ENCODE measurements at regions not wholly inside any gene's neighbourhood (a gene's known extent, or its start where the extent isn't known, plus 50 kb on each side); places are given as distances from the start of the nearest gene placed in this dataset.

DNA sequence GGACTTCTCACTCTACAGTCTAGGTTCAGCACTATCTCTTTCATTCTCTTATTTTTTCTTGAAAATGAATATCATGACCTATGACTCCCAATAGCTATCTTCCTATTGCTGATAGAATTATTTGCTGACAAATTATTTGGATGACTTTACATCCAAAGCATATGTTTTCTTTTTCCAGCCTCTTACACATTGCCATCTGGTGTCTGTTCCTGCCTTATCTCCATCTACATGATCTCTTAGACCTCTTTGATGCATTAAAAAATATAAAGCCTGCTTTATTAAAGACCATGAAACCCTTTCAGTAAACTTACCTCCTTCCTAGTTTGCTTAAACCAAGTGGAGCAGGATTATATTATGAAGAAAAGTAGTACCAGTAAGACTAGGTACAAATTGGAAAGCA is 700.9 kb upstream of the CXADR start:
- no peaks in the 10 kb centered on the region for H3K36me3 ChIP-seq (ENCODE audit: control insufficient read depth, insufficient read depth, low read length)
- no peaks in the 10 kb centered on the region for H3K27me3 ChIP-seq (ENCODE audit: control insufficient read depth, insufficient read depth, low read length, poor library complexity, severe bottlenecking)
- H3K4me3 ChIP-seq (ENCODE audit: insufficient read depth, low read depth, low read length) = no peak overlapping the region
- H3K4me1 ChIP-seq (ENCODE audit: control insufficient read depth, insufficient read depth, low read length) = no peaks in the 10 kb centered on the region
- H3K27ac ChIP-seq (ENCODE audit: insufficient read depth, low read depth, low read length, poor library complexity, severe bottlenecking) = no peak overlapping the region
- no peaks in the 10 kb centered on the region for H3K9me3 ChIP-seq (ENCODE audit: control insufficient read depth, low read length)

GRCh38 chr21:16815243-16815642 is 697.6 kb upstream of the CXADR start:
- Histone ChIP-seq H3K9me3 (ENCODE audit: control insufficient read depth, low read length) (no peaks in the 10 kb centered on the region), H3K4me1 (ENCODE audit: control insufficient read depth, insufficient read depth, low read length) (no peaks in the 10 kb centered on the region), H3K27ac (ENCODE audit: insufficient read depth, low read depth, low read length, poor library complexity, severe bottlenecking) (no peak overlapping the region), H3K36me3 (ENCODE audit: control insufficient read depth, insufficient read depth, low read length) (no peaks in the 10 kb centered on the region), H3K27me3 (ENCODE audit: control insufficient read depth, insufficient read depth, low read length, poor library complexity, severe bottlenecking) (no peaks in the 10 kb centered on the region), H3K4me3 (ENCODE audit: insufficient read depth, low read depth, low read length) (no peak overlapping the region)
- WGBS, 2 experiments = 79 to 83% methylated on average over 2 of the region's 2 CpGs

DNA sequence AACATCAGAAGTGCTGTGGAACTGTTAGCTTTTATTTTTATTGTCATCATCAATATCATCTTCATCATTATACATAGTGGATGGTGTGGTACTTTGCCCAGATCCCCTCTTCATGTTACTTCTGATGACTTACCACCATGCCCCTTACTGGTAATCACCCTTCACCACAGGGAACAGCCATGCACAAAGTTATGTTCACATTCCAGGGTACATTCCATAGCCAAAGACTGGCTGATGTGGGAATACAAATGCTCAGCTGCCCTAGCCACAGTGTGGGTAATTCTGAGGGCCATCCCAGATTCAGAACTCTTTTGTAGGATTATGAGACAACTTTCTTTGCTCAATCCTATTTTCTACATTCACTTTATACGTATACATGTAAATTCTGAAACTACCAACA is 691.3 kb upstream of the CXADR start:
- H3K36me3 ChIP-seq (ENCODE audit: control insufficient read depth, insufficient read depth, low read length) = no peaks in the 10 kb centered on the region
- H3K4me1 ChIP-seq (ENCODE audit: control insufficient read depth, insufficient read depth, low read length) = no peaks in the 10 kb centered on the region
- H3K27ac ChIP-seq (ENCODE audit: insufficient read depth, low read depth, low read length, poor library complexity, severe bottlenecking) = no peak overlapping the region
- H3K4me3 ChIP-seq (ENCODE audit: insufficient read depth, low read depth, low read length) = no peak overlapping the region
- no peaks in the 10 kb centered on the region for H3K27me3 ChIP-seq (ENCODE audit: control insufficient read depth, insufficient read depth, low read length, poor library complexity, severe bottlenecking)
- H3K9me3 ChIP-seq (ENCODE audit: control insufficient read depth, low read length) = no peaks in the 10 kb centered on the region
- WGBS, 2 experiments = 90 to 95% methylated on average over 1 of the region's 1 CpG

GRCh38 chr21:16829532-16829931 is 683.3 kb upstream of the CXADR start:
- Histone ChIP-seq H3K27me3 (ENCODE audit: control insufficient read depth, insufficient read depth, low read length, poor library complexity, severe bottlenecking) (no peaks in the 10 kb centered on the region), H3K36me3 (ENCODE audit: control insufficient read depth, insufficient read depth, low read length) (no peaks in the 10 kb centered on the region), H3K27ac (ENCODE audit: insufficient read depth, low read depth, low read length, poor library complexity, severe bottlenecking) (no peak overlapping the region), H3K9me3 (ENCODE audit: control insufficient read depth, low read length) (no peaks in the 10 kb centered on the region), H3K4me1 (ENCODE audit: control insufficient read depth, insufficient read depth, low read length) (no peaks in the 10 kb centered on the region), H3K4me3 (ENCODE audit: insufficient read depth, low read depth, low read length) (no peak overlapping the region)
- WGBS, 2 experiments = 44 to 64% methylated on average over 3 of the region's 3 CpGs

- no peaks in the 10 kb centered on the region for H3K9me3 ChIP-seq (ENCODE audit: control insufficient read depth, low read length)
- H3K4me1 ChIP-seq (ENCODE audit: control insufficient read depth, insufficient read depth, low read length) = peaks cover 3% of the 10 kb centered on the region
- H3K36me3 ChIP-seq (ENCODE audit: control insufficient read depth, insufficient read depth, low read length) = no peaks in the 10 kb centered on the region
- H3K4me3 ChIP-seq (ENCODE audit: insufficient read depth, low read depth, low read length) = no peak overlapping the region
- no peak overlapping the region for H3K27ac ChIP-seq (ENCODE audit: insufficient read depth, low read depth, low read length, poor library complexity, severe bottlenecking)
- no peaks in the 10 kb centered on the region for H3K27me3 ChIP-seq (ENCODE audit: control insufficient read depth, insufficient read depth, low read length, poor library complexity, severe bottlenecking)
These were observed 680.1 kb upstream of the CXADR start for GRCh38 chr21:16832791-16833190.

- 95 to 96% methylated on average over 1 of the region's 1 CpG for WGBS, 2 experiments
These were observed 678.1 kb upstream of the CXADR start for GRCh38 chr21:16834791-16835190.

GRCh38 chr21:16837321-16837720 is 675.5 kb upstream of the CXADR start:
- H3K27ac ChIP-seq (ENCODE audit: insufficient read depth, low read depth, low read length, poor library complexity, severe bottlenecking) = no peak overlapping the region
- H3K4me1 ChIP-seq (ENCODE audit: control insufficient read depth, insufficient read depth, low read length) = peaks cover 3% of the 10 kb centered on the region
- H3K4me3 ChIP-seq (ENCODE audit: insufficient read depth, low read depth, low read length) = no peak overlapping the region
- H3K9me3 ChIP-seq (ENCODE audit: control insufficient read depth, low read length) = no peaks in the 10 kb centered on the region
- no peaks in the 10 kb centered on the region for H3K27me3 ChIP-seq (ENCODE audit: control insufficient read depth, insufficient read depth, low read length, poor library complexity, severe bottlenecking)
- H3K36me3 ChIP-seq (ENCODE audit: control insufficient read depth, insufficient read depth, low read length) = no peaks in the 10 kb centered on the region

More at GRCh38 chr21:16834791-16835190, 678.1 kb upstream of the CXADR start:
- Histone ChIP-seq H3K4me3 (ENCODE audit: insufficient read depth, low read depth, low read length) (no peak overlapping the region), H3K27ac (ENCODE audit: insufficient read depth, low read depth, low read length, poor library complexity, severe bottlenecking) (no peak overlapping the region), H3K27me3 (ENCODE audit: control insufficient read depth, insufficient read depth, low read length, poor library complexity, severe bottlenecking) (no peaks in the 10 kb centered on the region), H3K36me3 (ENCODE audit: control insufficient read depth, insufficient read depth, low read length) (no peaks in the 10 kb centered on the region), H3K9me3 (ENCODE audit: control insufficient read depth, low read length) (no peaks in the 10 kb centered on the region), H3K4me1 (ENCODE audit: control insufficient read depth, insufficient read depth, low read length) (peaks cover 3% of the 10 kb centered on the region)

GRCh38 chr21:16837721-16838120 is 675.1 kb upstream of the CXADR start:
- Histone ChIP-seq H3K9me3 (ENCODE audit: control insufficient read depth, low read length) (no peaks in the 10 kb centered on the region), H3K27me3 (ENCODE audit: control insufficient read depth, insufficient read depth, low read length, poor library complexity, severe bottlenecking) (no peaks in the 10 kb centered on the region), H3K4me3 (ENCODE audit: insufficient read depth, low read depth, low read length) (no peak overlapping the region), H3K27ac (ENCODE audit: insufficient read depth, low read depth, low read length, poor library complexity, severe bottlenecking) (no peak overlapping the region), H3K4me1 (ENCODE audit: control insufficient read depth, insufficient read depth, low read length) (peaks cover 3% of the 10 kb centered on the region), H3K36me3 (ENCODE audit: control insufficient read depth, insufficient read depth, low read length) (no peaks in the 10 kb centered on the region)
- 86 to 95% methylated on average over 2 of the region's 2 CpGs for WGBS, 2 experiments

GRCh38 chr21:16838331-16838730 is 674.5 kb upstream of the CXADR start:
- Histone ChIP-seq H3K9me3 (ENCODE audit: control insufficient read depth, low read length) (no peaks in the 10 kb centered on the region), H3K4me3 (ENCODE audit: insufficient read depth, low read depth, low read length) (no peak overlapping the region), H3K27me3 (ENCODE audit: control insufficient read depth, insufficient read depth, low read length, poor library complexity, severe bottlenecking) (no peaks in the 10 kb centered on the region), H3K4me1 (ENCODE audit: control insufficient read depth, insufficient read depth, low read length) (peaks cover 3% of the 10 kb centered on the region), H3K27ac (ENCODE audit: insufficient read depth, low read depth, low read length, poor library complexity, severe bottlenecking) (no peak overlapping the region), H3K36me3 (ENCODE audit: control insufficient read depth, insufficient read depth, low read length) (no peaks in the 10 kb centered on the region)
- 91% methylated on average over 3 of the region's 3 CpGs for WGBS, 2 experiments

DNA sequence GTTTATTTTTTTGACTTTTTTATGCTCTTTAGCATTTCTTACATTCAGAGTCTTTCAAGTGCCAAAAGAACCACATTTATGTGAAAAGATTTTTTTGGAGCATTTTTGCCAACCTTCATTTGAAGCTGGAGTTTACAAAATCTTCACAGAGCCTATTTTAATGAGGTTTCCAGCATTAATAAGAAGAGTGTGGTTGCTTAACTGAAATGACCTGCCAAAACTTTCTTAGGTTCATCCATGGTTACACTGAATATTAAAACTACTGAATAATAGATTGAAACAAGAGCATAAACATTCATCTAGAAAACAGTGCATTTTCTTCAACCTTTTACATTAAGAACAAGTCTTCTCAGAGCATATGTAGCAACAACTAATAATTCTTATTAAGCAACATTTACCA is 672.3 kb upstream of the CXADR start:
- Histone ChIP-seq H3K4me3 (ENCODE audit: insufficient read depth, low read depth, low read length) (no peak overlapping the region), H3K27me3 (ENCODE audit: control insufficient read depth, insufficient read depth, low read length, poor library complexity, severe bottlenecking) (no peaks in the 10 kb centered on the region), H3K36me3 (ENCODE audit: control insufficient read depth, insufficient read depth, low read length) (no peaks in the 10 kb centered on the region), H3K4me1 (ENCODE audit: control insufficient read depth, insufficient read depth, low read length) (peaks cover 3% of the 10 kb centered on the region), H3K9me3 (ENCODE audit: control insufficient read depth, low read length) (no peaks in the 10 kb centered on the region), H3K27ac (ENCODE audit: insufficient read depth, low read depth, low read length, poor library complexity, severe bottlenecking) (no peak overlapping the region)

GRCh38 chr21:16841975-16842695 is 670.7 kb upstream of the CXADR start:
- Histone ChIP-seq H3K36me3 (ENCODE audit: control insufficient read depth, insufficient read depth, low read length) (no peaks in the 10 kb centered on the region), H3K9me3 (ENCODE audit: control insufficient read depth, low read length) (no peaks in the 10 kb centered on the region), H3K27ac (ENCODE audit: insufficient read depth, low read depth, low read length, poor library complexity, severe bottlenecking) (no peak overlapping the region), H3K4me3 (ENCODE audit: insufficient read depth, low read depth, low read length) (no peak overlapping the region), H3K27me3 (ENCODE audit: control insufficient read depth, insufficient read depth, low read length, poor library complexity, severe bottlenecking) (no peaks in the 10 kb centered on the region), H3K4me1 (ENCODE audit: control insufficient read depth, insufficient read depth, low read length) (peaks cover 3% of the 10 kb centered on the region)
- 83 to 97% methylated on average over 2 to 3 of the region's 4 CpGs for WGBS, 2 experiments

All from ectodermal cell (in vitro differentiated cells).